Adrenal gland (tissue), 9 donors: ENCODE measurements at regions not wholly inside any gene's neighbourhood (a gene's known extent, or its start where the extent isn't known, plus 50 kb on each side); places are given as distances from the start of the nearest gene placed in this dataset.
"Not testable (repeated sequence)": the region's sequence is repeated elsewhere in the genome, so short reads cannot be mapped to it uniquely, and the experiment has no call there.

Source experiments
- DNase-seq, 7 donors: peaks; one replicate each; pipeline ENCODE4 v3.0.0-alpha.2; 2019 to 2020
- H3K27ac ChIP-seq, 5 donors: fragments of 200-600 bp; sonication (generic) in 4 of 5; 1 replicate in 3 of 5; 2 replicates in 2 of 5; pipeline versions ENCODE4 v1.5.1 to v1.8.0; 2016 to 2020; ENCODE audit warnings: mild to moderate bottlenecking in 1 of 5
- H3K27me3 ChIP-seq: fragments of 200-600 bp; 2 replicates; pipeline ENCODE4 v1.8.0; 2021
- H3K36me3 ChIP-seq, 2 donors: fragments of 200-600 bp; replicated peaks in 1 of 2; 1 replicate in 1 of 2; 2 replicates in 1 of 2; pipeline versions ENCODE4 v1.5.1 to v1.8.0; 2018 to 2022
- H3K4me1 ChIP-seq, 2 donors: fragments of 200-600 bp; replicated peaks in 1 of 2; 1 replicate in 1 of 2; 2 replicates in 1 of 2; pipeline versions ENCODE4 v1.5.1 to v1.8.0; 2018 to 2021
- H3K4me3 ChIP-seq, 4 donors: fragments of 200-600 bp; sonication (generic) in 3 of 4; one replicate each; pipeline ENCODE4 v1.5.1; 2016 to 2018
- H3K9me3 ChIP-seq, 3 donors: fragments of 200-600 bp; sonication (generic) in 1 of 3; replicated peaks in 1 of 3; 1 replicate in 2 of 3; 2 replicates in 1 of 3; pipeline versions ENCODE4 v1.5.1 to v1.8.0; 2016 to 2021
- POLR2A ChIP-seq, 2 donors: fragments of 450-650 bp; IDR thresholded peaks; one replicate each; pipeline ENCODE4 v1.6.1; 2017; ENCODE audit warnings: antibody characterized with exemption in 2 of 2, mild to moderate bottlenecking in 2 of 2, moderate library complexity in 1 of 2
- WGBS, 4 donors: extraction: QIAGEN DNeasy Blood & Tissue Kit in 2 of 4; methylation state at CpG; one replicate each; pipeline versions ENCODE4 v1.1.5 to v1.1.7; 2013 to 2017; 5-methylcytosine and 5-hydroxymethylcytosine counted together
- intact Hi-C, 2 donors: fragments of 100-400 bp; cut with DNase I; formaldehyde crosslinking; loops; one replicate each; pipeline versions ENCODE4 v1.14.1 to v1.15.0; 2022 to 2023
- TF ChIP-seq, protein P1 (sequence below), 6 experiments: fragments of 450-650 bp in 4 of 6; fragments of 200-600 bp in 2 of 6; sonication (generic) in 1 of 6; IDR thresholded peaks; 1 replicate in 5 of 6; 2 replicates in 1 of 6; pipeline versions ENCODE4 v1.5.1 to v1.8.0; 2016 to 2021; ENCODE audit warnings: antibody characterized with exemption in 6 of 6, mild to moderate bottlenecking in 2 of 6, moderate library complexity in 1 of 6
- donor health status: healthy with polysubstance abuse.
- donor health status: Bipolar disorder and iron deficiency.
- donor health status: DM: yes; HTN: yes; CAD: no.
- donor health status: DM: no; HTN: no; CAD: no.
- donor health status: DM: no; HTN: no; CAD: no.

DNA sequence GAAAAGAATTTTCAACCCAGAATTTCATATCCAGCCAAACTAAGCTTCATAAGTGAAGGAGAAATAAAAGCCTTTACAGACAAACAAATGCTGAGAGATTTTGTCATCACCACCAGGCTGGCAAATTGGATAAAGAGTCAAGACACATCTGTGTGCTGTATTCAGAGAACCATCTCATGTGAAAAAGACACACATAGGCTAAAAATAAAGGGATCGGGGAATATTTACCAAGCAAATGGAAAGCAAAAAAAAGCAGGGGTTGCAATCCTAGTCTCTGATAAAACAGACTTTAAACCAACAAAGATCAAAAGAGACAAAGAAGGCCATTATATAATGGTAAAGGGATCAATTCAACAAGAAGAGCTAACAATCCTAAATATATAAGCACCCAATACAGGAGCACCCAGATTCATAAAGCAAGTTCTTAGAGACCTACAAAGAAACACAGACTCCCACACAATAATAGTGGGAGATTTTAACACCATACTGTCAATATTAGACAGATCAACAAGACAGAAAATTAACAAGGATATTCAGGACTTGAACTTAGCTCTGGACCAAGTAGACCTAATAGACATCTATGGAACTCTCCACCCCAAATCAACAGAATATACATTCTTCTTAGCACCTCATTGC, 55.9 kb upstream of the ACSM6 start:
- not testable (repeated sequence) for H3K9me3 ChIP-seq, H3K4me3 ChIP-seq, H3K27ac ChIP-seq, H3K36me3 ChIP-seq, DNase-seq, H3K27me3 ChIP-seq, H3K4me1 ChIP-seq
- intact Hi-C loops: loop anchor here in 1 of 2 donors (10.0 kb wide), 1 partner anchor 107 kb away; no protein-coding TSS in a partner anchor
- 81 to 97% (median 91%) methylated on average over 1 of the region's 1 CpG for WGBS, 4 donors

DNA sequence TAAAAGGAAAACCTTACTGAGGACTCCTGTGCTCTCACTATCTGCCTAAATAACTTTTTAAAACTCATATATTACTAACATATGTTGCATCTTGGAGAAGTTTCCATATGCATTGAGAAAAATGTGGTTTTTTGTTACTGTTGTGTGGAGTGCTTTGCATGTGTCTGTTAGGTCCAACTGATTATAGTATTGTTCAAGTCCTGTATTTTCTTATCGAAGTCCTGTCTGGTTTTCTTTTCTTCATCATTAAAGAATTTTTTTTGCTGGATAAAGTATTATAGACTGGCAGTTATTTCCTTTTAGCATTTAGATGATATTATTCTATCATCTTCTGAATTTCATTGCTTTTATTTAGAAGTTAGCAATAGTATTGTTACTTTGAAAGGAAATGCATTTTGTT, 59.5 kb upstream of the ACSM6 start:
- no peaks in the 10 kb centered on the region for H3K9me3 ChIP-seq
- H3K36me3 ChIP-seq: no peaks in the 10 kb centered on the region
- no peak overlapping the region for H3K27ac ChIP-seq
- WGBS, 4 donors: 87 to 97% (median 94%) methylated on average over 1 of the region's 1 CpG
- no peak overlapping the region for H3K4me3 ChIP-seq
- no peaks in the 10 kb centered on the region for H3K27me3 ChIP-seq
- no peak for DNase-seq
- TF ChIP-seq, protein P1, sequence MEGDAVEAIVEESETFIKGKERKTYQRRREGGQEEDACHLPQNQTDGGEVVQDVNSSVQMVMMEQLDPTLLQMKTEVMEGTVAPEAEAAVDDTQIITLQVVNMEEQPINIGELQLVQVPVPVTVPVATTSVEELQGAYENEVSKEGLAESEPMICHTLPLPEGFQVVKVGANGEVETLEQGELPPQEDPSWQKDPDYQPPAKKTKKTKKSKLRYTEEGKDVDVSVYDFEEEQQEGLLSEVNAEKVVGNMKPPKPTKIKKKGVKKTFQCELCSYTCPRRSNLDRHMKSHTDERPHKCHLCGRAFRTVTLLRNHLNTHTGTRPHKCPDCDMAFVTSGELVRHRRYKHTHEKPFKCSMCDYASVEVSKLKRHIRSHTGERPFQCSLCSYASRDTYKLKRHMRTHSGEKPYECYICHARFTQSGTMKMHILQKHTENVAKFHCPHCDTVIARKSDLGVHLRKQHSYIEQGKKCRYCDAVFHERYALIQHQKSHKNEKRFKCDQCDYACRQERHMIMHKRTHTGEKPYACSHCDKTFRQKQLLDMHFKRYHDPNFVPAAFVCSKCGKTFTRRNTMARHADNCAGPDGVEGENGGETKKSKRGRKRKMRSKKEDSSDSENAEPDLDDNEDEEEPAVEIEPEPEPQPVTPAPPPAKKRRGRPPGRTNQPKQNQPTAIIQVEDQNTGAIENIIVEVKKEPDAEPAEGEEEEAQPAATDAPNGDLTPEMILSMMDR (IDR thresholded peaks at IDR 0.05): no peak
- no peak for TF ChIP-seq POLR2A (IDR thresholded peaks at IDR 0.05)
- intact Hi-C loops: loop anchor here (5.0 to 10.0 kb wide), 3 partner anchors 108 to 223 kb away; no protein-coding TSS in a partner anchor
- no peaks in the 10 kb centered on the region for H3K4me1 ChIP-seq

DNA sequence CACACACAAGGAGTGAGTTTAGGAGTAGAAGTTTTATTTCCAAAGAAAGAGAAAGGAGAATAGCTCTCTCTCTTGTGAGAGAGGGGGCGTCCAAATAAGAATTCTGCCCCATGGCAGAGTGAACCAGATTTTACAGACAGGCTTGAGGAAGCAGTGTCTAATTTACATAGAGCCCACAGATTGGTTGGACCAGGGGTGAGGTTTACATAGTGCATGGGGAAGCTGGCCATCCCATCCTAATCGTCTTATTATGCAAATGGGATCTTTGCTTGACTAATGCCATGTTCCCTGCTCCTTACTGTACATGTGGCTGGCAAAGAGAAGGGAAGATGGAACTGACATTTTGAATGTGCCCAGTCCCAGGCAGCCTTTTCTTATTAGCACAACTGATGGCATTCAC, 60.0 kb upstream of the ACSM6 start:
- H3K27me3 ChIP-seq: no peaks in the 10 kb centered on the region
- no peak for DNase-seq
- 79 to 91% (median 88%) methylated on average over 2 of the region's 2 CpGs for WGBS, 4 donors
- H3K9me3 ChIP-seq: no peaks in the 10 kb centered on the region
- no peak overlapping the region for H3K4me3 ChIP-seq
- no peaks in the 10 kb centered on the region for H3K4me1 ChIP-seq
- TF ChIP-seq, protein P1 (IDR thresholded peaks at IDR 0.05): no peak
- no peak for TF ChIP-seq POLR2A (IDR thresholded peaks at IDR 0.05)
- no peak overlapping the region for H3K27ac ChIP-seq
- intact Hi-C loops: loop anchor here (5.0 to 10.0 kb wide), 3 partner anchors 108 to 223 kb away; no protein-coding TSS in a partner anchor
- H3K36me3 ChIP-seq: no peaks in the 10 kb centered on the region

DNA sequence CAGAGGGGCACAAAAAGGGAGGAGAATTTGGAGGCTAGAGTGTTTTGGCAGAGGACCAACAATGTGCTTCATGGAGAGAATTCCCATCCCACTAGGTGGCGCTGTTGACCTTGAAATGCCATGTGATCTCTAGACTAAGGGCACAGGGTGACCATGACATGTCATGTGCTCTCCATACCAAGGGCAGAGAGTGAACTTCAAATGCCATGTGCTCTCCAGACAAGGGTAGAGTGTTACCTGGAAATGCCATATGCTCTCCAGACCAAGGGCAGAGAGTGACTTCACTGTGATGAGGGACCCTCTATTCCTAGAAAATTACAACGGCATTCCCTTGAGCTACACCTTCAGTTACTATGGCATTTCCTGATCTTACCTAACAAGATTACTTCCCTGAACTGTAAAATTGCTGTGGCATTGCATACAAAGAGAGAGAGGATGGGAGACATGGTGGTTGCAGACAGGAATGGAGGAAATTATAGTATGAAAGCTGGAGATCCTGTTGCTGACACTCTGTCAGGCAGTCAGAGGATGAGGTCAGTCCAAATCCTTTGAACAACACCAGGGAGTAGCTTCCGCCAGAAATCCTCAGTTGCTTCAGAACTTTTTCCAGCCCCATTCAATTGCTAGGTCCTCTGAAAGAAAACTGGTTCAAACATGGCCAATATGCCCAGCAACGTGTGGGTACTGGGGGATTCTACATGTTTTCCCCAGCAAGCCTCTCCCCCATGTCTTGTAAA, 60.9 kb upstream of the ACSM6 start:
- intact Hi-C loops: loop anchor here (5.0 to 10.0 kb wide), 3 partner anchors 109 to 224 kb away; no protein-coding TSS in a partner anchor
- no peaks in the 10 kb centered on the region for H3K4me1 ChIP-seq
- H3K27ac ChIP-seq: no peak overlapping the region
- DNase-seq: peak; percentile 64 to 91 (median 82)
- H3K36me3 ChIP-seq: no peaks in the 10 kb centered on the region
- no peaks in the 10 kb centered on the region for H3K9me3 ChIP-seq
- 52 to 58% (median 54%) methylated on average over 4 of the region's 4 CpGs for WGBS, 4 donors
- H3K4me3 ChIP-seq: no peak overlapping the region
- TF ChIP-seq, protein P1 (IDR thresholded peaks at IDR 0.05): peak; percentile 45 to 81 (median 71)
- TF ChIP-seq POLR2A (IDR thresholded peaks at IDR 0.05): no peak
- H3K27me3 ChIP-seq: no peaks in the 10 kb centered on the region

DNA sequence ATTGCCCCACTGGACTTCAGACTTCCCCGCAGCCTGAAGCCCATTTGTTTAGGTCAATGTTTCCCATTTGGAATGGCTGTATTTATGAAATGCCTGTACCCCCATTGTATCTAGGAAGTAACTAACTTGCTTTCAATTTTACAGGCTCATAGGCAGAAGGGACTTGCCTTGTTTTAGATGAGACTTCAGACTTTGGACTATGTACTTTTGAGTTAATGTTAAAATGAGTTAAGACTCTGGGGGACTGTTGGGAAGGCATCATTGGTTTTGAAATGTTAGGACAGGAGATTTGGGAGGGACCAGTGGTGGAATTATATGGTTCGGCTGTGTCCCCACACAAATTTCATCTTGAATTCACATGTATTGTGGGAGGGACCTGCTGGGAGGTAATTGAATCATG, 61.1 kb upstream of the CYP2C8 start:
- not testable (repeated sequence) for H3K36me3 ChIP-seq, DNase-seq, H3K9me3 ChIP-seq, H3K4me1 ChIP-seq, H3K27me3 ChIP-seq, H3K27ac ChIP-seq, H3K4me3 ChIP-seq
- WGBS, 4 donors: 91 to 100% (median 96%) methylated on average over 2 of the region's 2 CpGs
- intact Hi-C loops: loop anchor here (5.0 to 10.0 kb wide), 3 partner anchors 112 to 227 kb away; no protein-coding TSS in a partner anchor
